Activated CD4-positive, alpha-beta T cell treated with anti-CD3 and anti-CD28 coated beads, Interleukin-2, amount 10 ng/mL, durations not matched to agents 7 days and 5 days (primary cell): ENCODE measurements at regions not wholly inside any gene's neighbourhood (a gene's known extent, or its start where the extent isn't known, plus 50 kb on each side); places are given as distances from the start of the nearest gene placed in this dataset.

Experiments
- CTCF ChIA-PET: fragments of 350-600 bp; sonication (Branson Sonifier 250); formaldehyde crosslinking; loops from one replicate; lab custom pipeline; 2021; ENCODE audit warnings: antibody characterized with exemption; lab: Charles Lee
- POLR2A ChIA-PET: fragments of 350-600 bp; sonication (Branson Sonifier 250); formaldehyde crosslinking; loops from one replicate; lab custom pipeline; 2021; ENCODE audit warnings: antibody characterized with exemption; lab: Charles Lee
- DNase-seq: peaks from one replicate; pipeline ENCODE4 v3.0.0-alpha.2; 2020
- H3K27ac Mint-ChIP-seq: one replicate; pipeline ENCODE4 v1.8.0; 2021; ENCODE audit warnings: mild to moderate bottlenecking, moderate library complexity, mixed read lengths
- H3K27me3 Mint-ChIP-seq: one replicate; pipeline ENCODE4 v1.8.0; 2021; ENCODE audit warnings: mixed read lengths
- H3K36me3 Mint-ChIP-seq: one replicate; pipeline ENCODE4 v1.8.0; 2021; ENCODE audit warnings: low read depth, mixed read lengths
- H3K4me1 Mint-ChIP-seq: one replicate; pipeline ENCODE4 v1.8.0; 2021; ENCODE audit warnings: mixed read lengths
- H3K4me3 Mint-ChIP-seq: one replicate; pipeline ENCODE4 v1.8.0; 2021; ENCODE audit warnings: mild to moderate bottlenecking, moderate library complexity, mixed read lengths
- H3K9me3 Mint-ChIP-seq: one replicate; pipeline ENCODE4 v1.8.0; 2021; ENCODE audit warnings: mixed read lengths

GRCh38 chr5:159385536-159385935 lies 55.2 kb upstream of the IL12B start:
- POLR2A ChIA-PET: no interaction called here
- peaks cover 61% of the 10 kb centered on the region for H3K27me3 Mint-ChIP-seq
- CTCF ChIA-PET: interaction anchor here (1.0 kb wide), 1 partner anchor 68 kb away, joined by 3 read pairs; no protein-coding TSS in a partner anchor
- peaks cover 56% of the 10 kb centered on the region for H3K9me3 Mint-ChIP-seq
- peaks cover 31% of the 10 kb centered on the region for H3K36me3 Mint-ChIP-seq
- DNase-seq: no peak
- peaks cover 7% of the 10 kb centered on the region for H3K4me1 Mint-ChIP-seq
- H3K4me3 Mint-ChIP-seq: no peak overlapping the region
- H3K27ac Mint-ChIP-seq: no peak overlapping the region

GRCh38 chr5:159386028-159386711 lies 55.9 kb upstream of the IL12B start:
- DNase-seq: no peak
- Mint-ChIP-seq H3K36me3 (peaks cover 29% of the 10 kb centered on the region), H3K27ac (peak overlapping the region; percentile 4), H3K27me3 (peaks cover 62% of the 10 kb centered on the region), H3K4me1 (peaks cover 7% of the 10 kb centered on the region), H3K9me3 (peaks cover 59% of the 10 kb centered on the region), H3K4me3 (no peak overlapping the region)
- ChIA-PET POLR2A (no interaction called here), CTCF (interaction anchor here (1.0 kb wide), 1 partner anchor 69 kb away, joined by 3 read pairs; no protein-coding TSS in a partner anchor)

- H3K9me3 Mint-ChIP-seq: peaks cover 23% of the 10 kb centered on the region
- ChIA-PET POLR2A (no interaction called here), CTCF (no interaction called here)
- H3K27me3 Mint-ChIP-seq: peaks cover 54% of the 10 kb centered on the region
- H3K36me3 Mint-ChIP-seq: peaks cover 4% of the 10 kb centered on the region
- no peak for DNase-seq
- peaks cover 8% of the 10 kb centered on the region for H3K4me1 Mint-ChIP-seq
- H3K27ac Mint-ChIP-seq: no peak overlapping the region
- H3K4me3 Mint-ChIP-seq: no peak overlapping the region
Measured at GRCh38 chr5:159392871-159393270, 62.6 kb upstream of the IL12B start.

GRCh38 chr5:159393854-159394274 lies 63.6 kb upstream of the IL12B start:
- Mint-ChIP-seq H3K4me1 (peaks cover 8% of the 10 kb centered on the region), H3K27me3 (peaks cover 47% of the 10 kb centered on the region), H3K9me3 (peaks cover 16% of the 10 kb centered on the region), H3K27ac (no peak overlapping the region), H3K4me3 (no peak overlapping the region), H3K36me3 (peaks cover 2% of the 10 kb centered on the region)
- POLR2A ChIA-PET: no interaction called here
- no peak for DNase-seq
- CTCF ChIA-PET: no interaction called here

- peaks cover 16% of the 10 kb centered on the region for H3K9me3 Mint-ChIP-seq
Measured at GRCh38 chr5:159395202-159395601, 64.9 kb upstream of the IL12B start.

GRCh38 chr5:159398936-159399335 lies 68.6 kb upstream of the IL12B start:
- H3K4me1 Mint-ChIP-seq: peaks cover 2% of the 10 kb centered on the region
- H3K36me3 Mint-ChIP-seq: peaks cover 3% of the 10 kb centered on the region
- peaks cover 40% of the 10 kb centered on the region for H3K27me3 Mint-ChIP-seq
- no peak overlapping the region for H3K4me3 Mint-ChIP-seq
- H3K9me3 Mint-ChIP-seq: peaks cover 3% of the 10 kb centered on the region
- ChIA-PET POLR2A (interaction anchor here (0.6 kb wide), 1 partner anchor 74 kb away, joined by 3 read pairs; no protein-coding TSS in a partner anchor), CTCF (interaction anchor here (0.6 to 0.9 kb wide), 3 partner anchors 8 to 898 kb away, joined by 3 to 5 read pairs (median 3); no protein-coding TSS in a partner anchor)
- no peak overlapping the region for H3K27ac Mint-ChIP-seq
- DNase-seq: no peak

More at GRCh38 chr5:159395202-159395601, 64.9 kb upstream of the IL12B start:
- CTCF ChIA-PET: interaction anchor here (1.0 kb wide), 1 partner anchor 802 kb away, joined by 3 read pairs; no protein-coding TSS in a partner anchor
- peaks cover 2% of the 10 kb centered on the region for H3K36me3 Mint-ChIP-seq
- no peak for DNase-seq
- peaks cover 8% of the 10 kb centered on the region for H3K4me1 Mint-ChIP-seq
- no peak overlapping the region for H3K4me3 Mint-ChIP-seq
- POLR2A ChIA-PET: no interaction called here
- peaks cover 43% of the 10 kb centered on the region for H3K27me3 Mint-ChIP-seq
- H3K27ac Mint-ChIP-seq: no peak overlapping the region

- Mint-ChIP-seq H3K27me3 (peaks cover 51% of the 10 kb centered on the region), H3K4me1 (peaks cover 1% of the 10 kb centered on the region), H3K27ac (no peak overlapping the region), H3K36me3 (peaks cover 1% of the 10 kb centered on the region), H3K4me3 (no peak overlapping the region), H3K9me3 (peaks cover 3% of the 10 kb centered on the region)
- DNase-seq: no peak
- ChIA-PET POLR2A (no interaction called here), CTCF (no interaction called here)
Measured at GRCh38 chr5:159400476-159400875, 70.2 kb upstream of the IL12B start.

GRCh38 chr5:159402311-159402710 lies 72.0 kb upstream of the IL12B start:
- no peak for DNase-seq
- no peak overlapping the region for H3K4me3 Mint-ChIP-seq
- peaks cover 55% of the 10 kb centered on the region for H3K27me3 Mint-ChIP-seq
- H3K36me3 Mint-ChIP-seq: peaks cover 1% of the 10 kb centered on the region
- H3K4me1 Mint-ChIP-seq: peaks cover 1% of the 10 kb centered on the region
- ChIA-PET CTCF (interaction anchor here (1.5 kb wide), 1 partner anchor 62 kb away, joined by 3 read pairs; no protein-coding TSS in a partner anchor), POLR2A (no interaction called here)
- H3K9me3 Mint-ChIP-seq: peaks cover 3% of the 10 kb centered on the region
- no peak overlapping the region for H3K27ac Mint-ChIP-seq

- POLR2A ChIA-PET: interaction anchor here (0.6 kb wide), 1 partner anchor 283 kb away, joined by 3 read pairs; no protein-coding TSS in a partner anchor
- Mint-ChIP-seq H3K27ac (no peak overlapping the region), H3K27me3 (peaks cover 60% of the 10 kb centered on the region), H3K4me3 (no peak overlapping the region), H3K9me3 (peaks cover 3% of the 10 kb centered on the region), H3K4me1 (peaks cover 1% of the 10 kb centered on the region), H3K36me3 (peaks cover 1% of the 10 kb centered on the region)
- CTCF ChIA-PET: no interaction called here
- no peak for DNase-seq
Measured at GRCh38 chr5:159402856-159403255, 72.6 kb upstream of the IL12B start.

GRCh38 chr5:159403906-159404681 lies 73.8 kb upstream of the IL12B start:
- Mint-ChIP-seq H3K9me3 (peaks cover 3% of the 10 kb centered on the region), H3K36me3 (peaks cover 12% of the 10 kb centered on the region), H3K27ac (no peak overlapping the region), H3K4me1 (peaks cover 11% of the 10 kb centered on the region), H3K27me3 (peaks cover 65% of the 10 kb centered on the region), H3K4me3 (no peak overlapping the region)
- DNase-seq: no peak
- ChIA-PET CTCF (no interaction called here), POLR2A (no interaction called here)

GRCh38 chr5:159405611-159406031 lies 75.3 kb upstream of the IL12B start:
- Mint-ChIP-seq H3K36me3 (peaks cover 22% of the 10 kb centered on the region), H3K27ac (no peak overlapping the region), H3K4me1 (peaks cover 26% of the 10 kb centered on the region), H3K4me3 (no peak overlapping the region), H3K9me3 (peaks cover 8% of the 10 kb centered on the region), H3K27me3 (peaks cover 63% of the 10 kb centered on the region)
- DNase-seq: no peak
- POLR2A ChIA-PET: no interaction called here
- CTCF ChIA-PET: no interaction called here

- peaks cover 15% of the 10 kb centered on the region for H3K9me3 Mint-ChIP-seq
- H3K36me3 Mint-ChIP-seq: peaks cover 30% of the 10 kb centered on the region
- no peak overlapping the region for H3K4me3 Mint-ChIP-seq
- CTCF ChIA-PET: no interaction called here
- H3K4me1 Mint-ChIP-seq: peaks cover 36% of the 10 kb centered on the region
- no peak for DNase-seq
- peaks cover 61% of the 10 kb centered on the region for H3K27me3 Mint-ChIP-seq
- POLR2A ChIA-PET: no interaction called here
- H3K27ac Mint-ChIP-seq: no peak overlapping the region
Measured at GRCh38 chr5:159406571-159406970, 76.3 kb upstream of the IL12B start.
